ENCODE measurements at regions not wholly inside any gene's neighbourhood (a gene's known extent, or its start where the extent isn't known, plus 50 kb on each side); places are given as distances from the start of the nearest gene placed in this dataset.
"Not testable (repeated sequence)": the region's sequence is repeated elsewhere in the genome, so short reads cannot be mapped to it uniquely, and the experiment has no call there.

DNA sequence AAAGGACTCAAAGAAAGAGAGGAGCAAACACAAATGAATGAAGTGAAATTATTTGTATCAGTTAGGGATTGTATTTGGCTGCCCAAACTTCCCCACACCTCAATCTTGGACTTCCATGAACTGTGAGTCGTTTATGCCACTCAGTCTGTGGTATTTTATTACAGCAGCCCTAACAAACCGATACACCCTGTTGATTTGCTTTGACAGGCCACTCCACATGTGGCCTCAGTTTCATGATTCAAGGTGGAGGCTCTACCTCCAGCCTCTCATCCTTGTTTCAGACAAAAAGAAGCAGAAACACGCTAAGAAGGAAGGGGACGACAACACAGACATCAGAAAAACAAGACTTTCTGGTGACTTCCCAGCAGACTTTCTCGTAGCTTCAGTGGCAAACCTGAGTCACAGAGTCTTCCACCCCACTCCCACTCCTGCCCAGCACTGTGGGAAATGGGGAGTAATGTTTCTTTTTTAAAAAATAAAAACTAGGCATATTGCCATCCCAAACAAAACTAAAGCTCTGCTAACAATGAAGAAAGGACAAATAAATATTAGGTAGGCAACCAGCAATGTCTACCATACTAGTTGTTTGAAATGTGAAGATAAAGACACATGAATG lies 52.2 kb upstream of the ABCA1 start:
- no peak for DNase-seq

DNA sequence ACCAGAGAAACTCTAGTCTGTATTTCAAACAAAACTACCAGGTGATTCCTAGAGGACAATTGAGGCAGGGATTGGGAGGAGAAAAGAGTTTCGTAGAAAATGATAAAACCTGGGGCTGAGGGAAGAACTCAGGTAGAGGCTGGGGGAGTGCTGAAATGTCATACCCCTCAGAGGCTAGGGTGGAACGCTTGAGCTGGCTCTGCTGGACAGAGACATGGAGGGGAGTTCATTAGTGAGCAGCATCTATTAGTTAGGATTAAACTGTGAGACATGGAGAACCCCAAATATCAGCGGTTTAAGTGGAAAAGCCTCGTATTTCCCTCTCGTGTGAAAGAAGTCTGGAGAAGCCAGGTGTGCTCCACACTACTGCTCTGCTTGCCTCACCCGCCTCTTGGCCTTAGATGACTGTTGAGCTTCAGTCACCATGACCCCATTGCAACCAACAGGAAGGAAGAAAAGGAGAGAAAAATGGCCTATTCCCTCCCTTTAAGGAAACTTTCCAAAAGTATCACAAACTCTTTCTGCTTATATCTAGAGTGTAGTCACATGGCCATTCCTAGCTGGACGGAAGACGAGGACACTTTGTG lies 53.7 kb upstream of the ABCA1 start:
- DNase-seq = no peak

DNA sequence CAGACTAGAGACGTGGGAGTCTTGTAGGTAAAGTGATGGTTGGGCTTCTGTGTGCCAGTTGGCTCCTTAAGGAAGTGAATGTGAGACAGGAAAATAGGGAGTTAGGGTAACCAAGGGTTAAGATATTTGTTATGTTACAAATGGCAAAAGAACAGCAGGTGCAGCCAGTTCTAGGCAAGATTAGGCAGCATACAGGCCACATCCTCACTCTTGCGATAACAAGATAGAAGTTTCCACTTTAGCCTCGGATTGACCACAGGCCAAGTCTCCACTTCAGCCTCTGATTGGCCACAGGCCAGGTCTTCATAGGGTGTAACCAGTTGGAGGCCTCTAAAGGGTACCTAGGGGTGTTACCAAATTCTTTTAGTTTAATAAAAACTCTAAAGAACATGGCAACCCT lies 54.6 kb upstream of the ABCA1 start:
- DNase-seq = no peak

DNA sequence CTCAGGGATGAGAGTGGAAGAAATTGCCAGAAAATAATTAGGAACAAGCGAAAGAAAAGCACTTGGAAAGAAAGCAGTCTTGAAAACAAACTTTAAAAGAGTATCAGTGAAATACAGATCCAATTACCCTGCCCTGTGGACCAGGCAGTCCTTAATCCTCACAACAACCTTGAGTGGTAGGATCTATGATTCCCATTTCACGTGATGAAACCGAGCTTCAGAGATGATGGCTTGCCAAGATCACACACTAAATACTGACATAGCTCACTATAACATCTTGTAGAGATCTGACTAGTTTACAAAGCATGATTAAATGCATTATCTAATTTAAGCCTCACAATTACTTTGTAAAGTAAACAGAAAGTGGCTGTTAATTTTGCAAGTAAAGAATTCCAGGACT lies 55.5 kb upstream of the ABCA1 start:
- no peak for DNase-seq

DNA sequence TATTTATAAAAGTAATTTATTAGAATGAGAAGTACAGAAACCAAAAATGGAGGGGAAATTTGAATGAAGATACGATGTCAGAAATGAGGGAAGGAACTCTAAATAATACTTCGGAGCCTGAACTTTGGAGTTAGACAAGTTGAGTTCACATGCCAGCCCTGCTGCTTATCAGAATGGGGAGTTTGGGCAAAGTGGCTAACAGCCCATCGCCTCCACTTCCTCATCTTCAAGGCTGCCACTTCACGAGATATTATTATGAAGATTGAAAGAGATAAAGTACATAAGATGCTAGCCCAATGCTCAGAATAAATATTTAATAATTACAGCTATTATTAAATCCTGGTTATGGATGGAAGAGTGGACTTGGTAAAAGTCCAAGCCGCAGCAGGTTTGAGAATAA lies 56.2 kb upstream of the ABCA1 start:
- DNase-seq = no peak

DNA sequence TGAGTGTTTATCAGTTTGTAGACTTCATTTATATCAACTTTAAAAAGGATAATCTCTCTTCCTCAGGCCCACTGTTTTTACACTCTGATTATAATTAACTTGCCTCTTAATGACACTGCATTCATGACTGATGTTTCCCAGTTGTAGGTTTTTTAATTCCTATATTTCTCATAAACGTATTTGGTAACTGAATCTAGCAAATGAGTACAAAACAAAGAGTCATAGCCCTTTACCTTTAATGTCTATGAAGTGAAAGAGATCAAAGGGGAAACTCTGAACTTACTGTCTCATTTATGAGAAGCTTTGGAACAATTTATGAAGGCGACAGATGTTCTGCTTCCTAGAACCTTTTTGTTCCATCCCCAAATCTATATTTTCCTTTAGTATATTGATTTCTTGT lies 56.6 kb upstream of the ABCA1 start:
- DNase-seq = no peak

DNA sequence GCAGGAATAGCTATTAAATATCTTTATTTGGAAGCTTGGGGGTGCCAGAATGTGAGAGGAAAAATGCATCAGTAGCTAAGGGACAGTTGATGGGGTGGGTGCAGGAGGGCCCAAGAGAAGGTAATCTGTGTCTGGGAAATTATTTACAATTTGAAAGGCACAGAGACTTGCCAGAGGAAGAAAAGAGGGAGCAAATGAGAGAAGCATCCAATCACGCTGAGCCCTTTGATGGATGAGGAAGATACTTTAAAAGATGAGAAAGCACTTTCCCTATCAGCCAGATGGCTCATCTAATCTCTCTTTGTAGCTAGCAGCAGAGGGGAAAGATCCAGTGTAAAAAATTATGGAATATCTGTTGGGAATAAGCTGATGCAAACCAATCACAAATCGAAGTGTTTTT lies 57.0 kb upstream of the ABCA1 start:
- no peak for DNase-seq

DNA sequence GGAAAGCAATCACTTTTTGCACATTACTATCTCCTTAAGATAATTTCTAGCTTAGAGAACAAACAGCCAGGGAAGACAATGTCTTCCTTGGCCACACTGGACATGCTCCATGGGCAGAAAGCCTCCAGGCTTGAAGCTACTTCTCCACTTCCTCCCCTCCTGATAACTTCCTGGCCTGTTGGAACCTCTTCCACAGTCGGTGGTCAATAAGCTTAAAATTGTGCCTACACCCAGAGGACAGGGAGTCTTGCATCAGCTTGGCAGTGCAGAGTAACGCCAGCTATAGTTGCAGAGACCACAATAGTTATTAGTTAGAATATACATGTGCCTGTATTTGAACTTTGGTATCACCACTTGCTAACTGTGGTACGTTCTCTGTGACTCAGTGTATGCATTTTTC lies 58.1 kb upstream of the ABCA1 start:
- DNase-seq = no peak

DNA sequence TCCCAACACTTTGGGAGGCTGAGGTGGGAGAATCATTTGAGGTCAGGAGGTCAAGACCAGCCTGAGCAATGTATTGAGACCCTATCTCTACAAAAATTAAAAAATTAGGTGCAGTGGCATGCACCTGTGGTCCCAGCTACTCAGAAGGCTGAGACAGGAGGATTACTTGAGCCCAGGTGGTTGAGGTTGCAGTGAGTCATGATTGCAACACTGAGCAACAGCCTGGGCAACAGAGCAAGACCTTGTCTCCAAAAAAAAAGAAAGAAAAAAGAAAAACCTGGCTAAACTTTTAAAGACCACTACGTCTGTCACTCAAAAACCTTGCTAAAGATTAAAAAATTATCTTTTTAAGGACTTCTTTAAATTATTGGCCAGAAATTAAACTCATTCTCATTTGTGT lies 59.8 kb upstream of the ABCA1 start:
- DNase-seq = no peak

DNA sequence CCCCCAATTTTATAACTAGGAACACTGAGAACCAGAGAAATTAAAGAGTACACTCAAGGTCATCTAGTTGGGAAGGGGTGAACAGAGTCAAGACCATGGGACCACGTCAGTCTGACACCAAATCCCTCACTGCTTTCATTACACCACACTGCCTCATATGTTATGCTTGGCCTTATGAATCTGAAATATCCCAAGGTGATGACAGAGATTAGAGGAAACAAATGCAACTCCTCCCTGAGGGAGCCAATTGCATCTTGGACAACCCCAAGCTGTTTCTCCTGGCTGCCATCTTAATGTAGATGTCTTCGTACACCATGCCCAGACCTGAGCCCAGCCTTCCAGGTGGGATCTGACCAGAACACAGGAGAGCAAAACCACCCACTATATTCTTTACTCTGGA lies 60.6 kb upstream of the ABCA1 start:
- no peak for DNase-seq

DNA sequence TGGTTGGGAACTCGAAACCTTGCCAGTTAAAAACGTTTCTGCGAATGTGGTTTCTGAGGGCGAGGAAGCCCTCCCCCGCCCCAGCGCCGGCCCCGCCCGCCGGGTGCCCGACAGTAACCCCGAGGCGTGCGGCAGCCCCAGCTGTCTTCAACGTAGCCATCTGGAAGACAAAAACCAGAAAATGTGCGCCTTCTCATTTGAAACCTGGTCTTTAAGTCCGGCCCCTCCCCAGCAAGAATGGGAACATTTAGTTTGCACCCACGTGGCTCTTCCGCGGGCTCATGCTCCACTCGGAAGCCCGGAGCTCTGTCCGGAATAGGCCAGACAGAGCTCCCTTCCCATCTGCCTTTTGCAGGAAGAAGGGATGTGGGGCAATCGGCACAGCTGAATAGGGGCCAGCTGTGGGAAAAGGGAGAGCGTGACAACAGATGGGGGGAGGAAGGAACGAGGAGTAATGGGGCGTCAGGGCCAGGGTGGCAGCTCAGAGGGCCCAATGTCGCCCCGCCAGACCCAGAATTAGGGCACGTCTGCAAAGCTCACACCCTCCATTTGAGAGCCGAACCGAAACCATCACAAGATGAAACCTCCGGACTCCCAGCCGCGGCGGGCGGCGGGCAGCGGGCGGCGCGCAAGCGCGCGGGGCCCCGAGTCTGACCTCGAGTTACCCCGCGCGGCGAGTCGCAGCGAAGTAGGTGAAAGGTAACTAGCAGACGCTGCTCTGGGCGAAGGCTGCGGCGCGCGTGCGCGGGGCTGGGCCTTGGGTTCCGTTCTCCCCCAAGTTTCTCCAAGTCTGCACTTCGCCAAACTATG lies 63.4 kb upstream of the ABCA1 start:
- DNase-seq = peak; percentile 92

DNA sequence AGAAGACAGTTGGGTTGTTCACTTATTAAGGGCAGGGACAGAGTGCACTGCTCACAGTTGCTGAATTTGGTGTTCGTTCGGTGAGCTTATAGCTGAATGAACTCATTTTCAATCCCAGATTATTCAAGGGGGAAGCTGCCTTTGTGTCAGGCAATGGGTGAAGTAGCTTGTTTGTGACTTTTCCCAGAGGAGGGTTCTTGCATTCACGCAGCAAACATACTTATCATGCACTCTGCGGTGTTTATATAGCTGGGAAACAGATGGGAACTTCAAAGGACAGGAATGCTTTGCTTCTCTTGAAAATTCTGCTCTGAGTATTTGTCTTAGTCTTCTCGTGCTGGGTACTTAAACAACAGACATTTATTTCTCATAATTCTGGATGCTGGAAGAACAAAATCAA lies 64.7 kb upstream of the ABCA1 start:
- DNase-seq = no peak

DNA sequence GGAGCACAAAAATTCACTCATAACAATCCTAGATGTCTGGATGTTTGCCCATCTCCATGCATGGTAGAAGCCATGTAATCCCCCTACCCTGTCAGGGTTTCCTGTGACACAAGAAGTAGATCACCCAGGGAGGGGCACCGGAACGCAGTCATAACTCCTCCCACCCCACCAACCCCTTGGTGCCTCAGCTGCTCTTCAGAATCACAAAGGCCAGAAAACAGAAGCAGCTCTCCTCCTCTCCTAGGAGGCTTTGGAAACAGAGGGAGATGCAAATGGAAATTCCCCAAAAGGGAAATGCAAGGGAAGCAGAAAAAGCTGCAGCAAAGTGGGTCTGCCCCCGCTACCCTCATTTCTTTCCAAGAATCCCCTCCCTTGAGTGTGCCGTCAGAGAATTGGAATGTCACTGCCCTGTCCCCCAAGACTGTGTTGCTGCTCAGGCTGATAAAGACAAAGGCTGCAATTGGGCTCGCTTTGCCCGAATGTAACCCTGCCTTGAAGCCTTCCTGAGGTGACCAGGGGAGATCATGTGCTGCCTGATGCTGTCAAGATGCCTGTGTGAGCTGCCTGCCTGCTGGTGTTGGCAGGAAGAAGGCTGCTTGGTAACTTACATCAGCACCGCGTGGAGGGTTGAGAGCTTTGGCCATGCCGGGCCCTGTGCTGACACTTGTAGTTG lies 65.5 kb upstream of the ABCA1 start:
- DNase-seq = peak; percentile 45

DNA sequence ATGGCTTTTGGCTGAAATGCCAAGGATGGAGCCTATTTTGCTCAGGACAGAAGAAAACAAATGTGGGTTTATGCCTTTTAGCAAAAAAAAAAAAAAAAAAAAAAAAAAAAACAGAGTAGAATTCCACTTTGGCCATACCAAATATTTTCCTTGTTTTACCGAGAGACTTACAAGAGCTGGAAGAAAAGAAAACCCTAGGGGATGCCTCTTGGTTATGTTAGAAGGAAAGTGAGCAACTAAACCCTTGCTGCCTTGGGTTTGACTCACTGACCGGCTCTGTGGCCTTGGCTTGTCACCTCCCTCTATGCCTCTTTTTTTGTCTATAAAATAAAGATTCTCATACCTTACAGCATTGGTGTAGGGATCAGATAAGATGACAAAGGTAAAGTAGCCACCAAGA lies 69.6 kb upstream of the ABCA1 start:
- no peak for DNase-seq

DNA sequence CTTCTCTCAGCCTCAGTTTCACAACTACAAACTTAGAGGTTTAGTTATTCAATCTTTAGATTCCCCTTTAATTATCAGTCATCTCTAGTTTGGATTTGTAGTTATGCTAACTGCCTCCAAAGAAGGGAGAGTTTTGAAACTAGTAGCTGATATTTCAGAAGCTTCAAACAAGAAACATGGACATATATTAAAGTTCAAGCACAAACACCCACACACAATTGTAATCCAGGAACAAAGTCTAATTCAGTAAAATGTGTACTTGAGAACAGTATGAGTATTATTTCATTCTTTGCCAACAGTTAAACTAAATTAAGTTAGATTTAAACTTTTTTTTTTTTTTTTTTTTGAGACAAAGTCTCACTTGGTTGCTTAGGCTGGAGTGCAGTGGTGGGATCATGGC lies 71.2 kb upstream of the ABCA1 start:
- no peak for DNase-seq

DNA sequence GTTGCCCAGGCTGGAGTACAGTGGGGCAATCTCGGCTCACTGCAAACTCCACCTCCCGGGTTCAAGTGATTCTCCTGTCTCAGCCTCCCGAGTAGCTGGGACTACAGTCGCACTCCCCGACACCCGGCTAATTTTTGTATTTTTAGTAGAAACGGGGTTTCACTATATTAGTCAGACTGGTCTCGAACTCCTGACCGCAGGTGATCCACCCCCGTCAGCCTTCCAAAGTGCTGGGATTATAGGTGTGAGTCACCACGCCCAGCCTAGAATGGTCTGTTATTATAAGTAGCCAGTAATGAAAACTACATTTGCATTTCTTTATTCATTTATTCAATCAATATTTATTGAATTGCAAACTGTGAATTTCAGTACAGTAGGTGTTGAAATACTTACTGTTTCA lies 72.6 kb upstream of the ABCA1 start:
- not testable (repeated sequence) for DNase-seq

DNA sequence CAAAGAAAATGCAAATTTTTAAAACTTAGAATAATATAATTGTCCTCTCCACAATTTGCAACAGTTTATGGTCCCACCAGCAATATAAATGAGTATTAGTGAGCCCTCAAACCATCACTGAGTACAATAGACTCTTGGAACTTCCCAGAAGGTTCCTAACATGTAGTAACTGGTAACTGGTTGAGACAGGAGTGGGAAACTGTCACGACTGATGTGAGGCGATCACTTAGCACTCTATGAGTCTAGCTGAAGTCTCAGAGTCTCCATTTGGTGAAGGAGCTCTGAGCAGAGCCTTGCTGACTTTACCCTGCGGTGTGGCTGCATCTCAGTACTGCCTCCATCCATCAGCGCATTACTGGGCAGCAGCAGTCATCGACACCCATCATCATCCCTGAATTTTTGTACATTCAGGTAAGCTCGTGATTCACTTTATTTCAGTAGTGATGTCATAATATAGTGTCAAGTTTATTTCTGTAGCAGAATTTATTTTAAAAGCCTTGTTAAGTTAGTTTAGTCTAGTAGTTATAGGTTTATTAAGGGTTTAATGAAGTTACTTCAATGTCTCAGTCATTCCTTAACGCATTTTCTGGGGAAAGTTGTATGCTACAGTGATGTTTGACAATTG lies 76.6 kb upstream of the ABCA1 start:
- no peak for DNase-seq

DNA sequence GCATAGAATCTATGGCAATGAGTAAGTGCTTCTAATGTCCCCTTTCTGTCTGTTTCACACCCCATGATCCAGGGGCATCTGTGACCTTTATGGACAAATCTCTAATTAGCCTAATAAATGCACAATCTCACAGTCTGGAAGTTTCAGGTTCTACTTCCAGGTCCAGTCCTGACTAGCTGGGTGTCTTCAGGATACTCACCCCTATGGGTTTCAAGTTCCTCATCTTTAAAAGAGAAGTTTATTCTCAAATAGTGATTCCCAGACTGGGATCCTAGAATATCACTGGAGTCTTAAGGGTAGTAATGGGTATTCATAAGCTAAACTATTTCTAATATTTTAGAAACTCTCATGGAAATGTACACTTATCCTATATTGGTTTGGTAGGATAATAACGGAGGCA lies 77.2 kb upstream of the ABCA1 start:
- no peak for DNase-seq

DNA sequence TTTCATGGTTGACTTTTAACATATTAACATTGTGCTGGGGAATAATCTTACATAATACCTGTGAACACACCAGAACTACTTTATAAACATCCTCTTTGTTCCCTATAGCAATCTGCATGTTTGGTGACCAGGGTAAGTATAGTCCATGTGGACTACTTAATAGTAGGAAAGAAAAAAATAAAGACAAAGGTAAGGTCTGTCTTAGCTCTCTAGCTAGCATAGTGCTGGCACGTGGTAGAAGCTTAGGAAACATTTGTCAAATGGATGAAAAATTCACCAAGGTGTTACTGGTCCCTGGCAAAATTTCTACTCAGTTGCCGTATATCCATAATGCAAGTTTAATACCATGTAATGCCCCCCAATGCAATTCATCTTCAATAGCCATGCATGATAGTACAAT lies 78.6 kb upstream of the ABCA1 start:
- no peak for DNase-seq

DNA sequence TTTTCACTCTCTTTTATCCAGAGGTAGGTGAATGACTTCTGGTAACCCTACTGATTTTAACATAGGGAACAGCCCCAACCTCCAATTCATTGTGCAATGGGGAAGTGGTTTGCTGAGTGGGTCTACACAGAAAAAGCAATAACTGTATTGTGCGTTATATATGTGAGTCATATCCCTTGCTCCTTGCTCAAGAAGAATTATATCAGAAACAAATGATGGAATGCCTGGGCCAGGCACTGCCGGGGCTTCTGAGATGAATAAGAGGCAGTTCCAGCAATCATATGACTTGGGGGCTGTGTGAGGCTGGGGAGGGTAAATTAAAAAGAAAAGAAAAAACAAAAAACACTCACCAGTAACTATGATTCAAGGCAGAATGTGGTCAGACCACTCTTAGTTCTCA lies 79.2 kb upstream of the ABCA1 start:
- peak; percentile 69 for DNase-seq

DNA sequence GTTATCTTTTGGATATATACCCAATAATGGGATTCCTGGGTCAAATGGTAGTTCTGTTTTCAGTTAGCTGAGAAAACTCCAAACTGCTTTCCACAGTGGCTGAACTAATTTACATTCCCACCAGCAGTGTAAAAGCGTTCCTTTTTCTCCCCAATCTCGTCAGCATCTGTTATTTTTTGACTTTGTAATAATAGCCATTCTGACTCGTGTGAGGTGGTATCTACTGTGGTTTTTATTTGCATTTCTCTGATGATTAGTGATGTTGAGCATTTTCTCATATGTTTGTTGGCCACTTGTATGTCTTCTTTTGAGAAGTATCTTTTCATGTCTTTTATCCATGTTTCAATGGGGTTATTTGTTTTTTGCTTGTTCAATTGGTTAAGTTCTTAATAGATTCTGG lies 82.1 kb upstream of the ABCA1 start:
- not testable (repeated sequence) for DNase-seq

DNA sequence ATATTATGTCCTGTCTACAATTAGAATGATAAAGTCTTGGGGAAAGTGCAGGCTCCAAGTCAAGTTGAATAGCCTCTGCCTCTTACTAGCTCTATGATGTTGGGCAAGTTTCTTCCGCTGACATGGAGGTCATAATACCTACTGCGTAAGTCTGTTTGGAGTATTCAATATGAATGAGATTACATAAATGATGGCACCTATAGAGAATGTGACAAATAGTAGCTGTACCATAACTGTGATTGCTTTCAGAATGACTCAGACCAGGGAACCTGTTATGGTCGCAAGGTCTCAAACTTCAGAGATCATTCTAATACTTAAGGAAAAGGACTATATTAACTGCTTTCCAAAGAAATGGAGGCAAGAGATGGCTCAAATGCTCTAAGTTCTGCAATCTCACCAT lies 94.0 kb upstream of the ABCA1 start:
- no peak for DNase-seq

DNA sequence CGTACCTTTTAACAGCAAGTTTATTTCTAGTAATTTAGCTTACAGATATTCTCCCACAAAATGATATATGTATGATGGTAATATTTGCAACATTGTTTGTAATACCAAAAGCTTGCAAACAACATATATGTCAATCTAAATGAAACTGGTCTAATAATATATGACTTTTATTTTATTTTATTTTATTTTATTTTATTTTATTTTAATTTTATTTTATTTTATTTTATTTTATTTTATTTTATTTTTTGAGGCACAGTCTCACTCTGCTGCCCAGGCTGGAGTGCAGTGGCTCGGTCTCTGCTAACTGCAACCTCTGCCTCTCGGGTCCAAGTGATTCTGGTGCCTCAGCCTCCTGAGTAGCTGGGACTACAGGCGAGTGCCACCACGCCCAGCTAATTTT lies 94.6 kb upstream of the ABCA1 start:
- DNase-seq = not testable (repeated sequence)

DNA sequence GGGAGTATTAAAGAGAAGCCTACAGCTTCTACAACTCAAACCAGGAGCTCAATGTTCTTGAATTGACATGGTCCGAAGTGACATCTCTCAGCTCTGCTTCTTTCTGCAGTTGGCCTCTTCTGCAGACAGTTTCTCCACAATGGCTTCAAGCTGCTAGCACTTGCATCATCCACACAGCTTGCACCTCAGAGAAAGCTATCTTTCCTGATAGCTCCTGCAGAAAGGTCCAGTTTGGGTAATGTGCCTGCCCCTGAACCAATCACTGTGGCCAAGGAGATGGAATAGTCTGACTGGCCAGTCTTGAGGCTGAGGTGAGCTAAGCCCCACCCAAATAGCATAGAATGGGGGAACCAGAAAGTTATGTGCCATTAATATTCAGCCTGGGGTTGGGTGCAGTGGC lies 95.8 kb upstream of the ABCA1 start:
- DNase-seq = no peak
